T-helper 9 cell (primary cell): ENCODE measurements at regions not wholly inside any gene's neighbourhood (a gene's known extent, or its start where the extent isn't known, plus 50 kb on each side); places are given as distances from the start of the nearest gene placed in this dataset.
"Not testable (repeated sequence)": the region's sequence is repeated elsewhere in the genome, so short reads cannot be mapped to it uniquely, and the experiment has no call there.

Source experiments
- DNase-seq: peaks from one replicate; pipeline ENCODE4 v3.0.0-alpha.2; 2020

GRCh38 chr1:65020774-65021173 is 54.4 kb upstream of the JAK1 start:
- DNase-seq: no peak

DNA sequence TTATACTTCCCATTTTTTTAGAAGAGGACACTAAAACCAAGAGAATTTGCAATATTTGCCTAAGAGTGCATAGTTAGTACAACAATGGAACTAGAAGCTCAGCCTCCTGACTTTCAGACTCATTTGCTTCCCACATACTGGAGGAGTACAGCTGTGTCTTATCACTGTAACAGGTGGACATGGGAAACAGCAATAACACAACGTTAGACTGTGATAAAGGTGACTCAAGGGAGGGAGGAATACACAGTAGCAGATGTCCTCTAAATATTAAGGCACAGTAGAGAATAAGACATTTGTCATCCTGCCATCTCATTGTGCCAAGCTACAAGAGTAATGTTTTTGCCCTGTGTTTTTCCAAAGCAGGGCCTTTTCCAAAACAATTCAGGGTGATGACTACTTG is 55.4 kb upstream of the JAK1 start:
- no peak for DNase-seq

GRCh38 chr1:65022216-65022615 is 55.9 kb upstream of the JAK1 start:
- DNase-seq: no peak

- no peak for DNase-seq
These were observed 59.4 kb upstream of the JAK1 start for GRCh38 chr1:65025794-65026193.

DNA sequence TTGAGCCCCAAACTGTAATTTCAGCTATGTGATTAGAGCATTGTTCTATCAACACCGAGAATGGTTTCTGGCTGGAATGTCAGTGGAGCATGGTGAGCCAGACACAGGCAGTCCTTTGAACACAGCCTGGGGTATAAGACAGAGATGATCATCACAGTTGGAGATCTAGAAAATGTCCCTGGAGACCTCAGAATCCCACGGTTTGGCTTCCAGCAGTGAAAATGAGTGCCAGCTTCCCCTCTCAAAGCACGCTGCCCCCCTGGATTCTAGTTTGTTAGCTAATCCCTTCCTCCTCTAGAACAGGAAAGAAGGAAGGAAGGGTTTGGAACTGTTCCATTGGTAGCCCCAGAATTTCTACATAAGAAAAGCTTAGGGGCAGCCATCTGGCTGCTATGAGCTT is 59.9 kb upstream of the JAK1 start:
- DNase-seq: no peak

DNA sequence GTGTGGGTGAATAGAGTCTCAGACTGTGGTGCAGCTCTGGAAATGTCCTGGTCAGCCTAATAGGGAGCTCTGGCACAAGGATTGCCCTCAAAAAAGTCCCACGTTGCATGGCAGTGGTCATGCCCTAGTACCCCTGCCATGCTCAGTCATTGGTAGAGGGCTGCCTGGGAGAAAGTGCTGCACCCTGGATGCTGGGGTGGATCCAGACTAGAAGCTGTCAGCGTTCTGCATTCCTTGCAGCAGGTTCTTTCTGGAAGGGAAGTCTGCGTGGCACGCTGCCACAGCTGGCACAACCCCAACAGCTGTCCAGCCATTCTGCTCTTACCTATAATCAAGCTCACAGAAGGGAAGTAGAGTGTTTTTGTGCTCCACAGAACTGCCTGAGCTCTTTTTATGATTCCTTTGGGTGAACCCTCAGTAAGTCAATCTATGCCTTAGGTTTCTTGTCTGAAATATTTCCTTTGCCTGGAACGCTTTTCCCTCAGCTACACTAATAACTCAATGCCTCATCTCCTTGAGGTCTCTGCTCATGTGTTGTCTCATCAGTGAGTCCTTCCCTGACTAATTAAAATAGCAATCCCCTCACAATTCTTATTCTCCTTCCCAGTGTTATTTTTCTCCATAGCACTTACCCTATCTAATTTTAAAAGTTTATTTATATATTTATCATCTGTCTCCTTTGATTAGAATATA is 61.5 kb upstream of the JAK1 start:
- DNase-seq: no peak

DNA sequence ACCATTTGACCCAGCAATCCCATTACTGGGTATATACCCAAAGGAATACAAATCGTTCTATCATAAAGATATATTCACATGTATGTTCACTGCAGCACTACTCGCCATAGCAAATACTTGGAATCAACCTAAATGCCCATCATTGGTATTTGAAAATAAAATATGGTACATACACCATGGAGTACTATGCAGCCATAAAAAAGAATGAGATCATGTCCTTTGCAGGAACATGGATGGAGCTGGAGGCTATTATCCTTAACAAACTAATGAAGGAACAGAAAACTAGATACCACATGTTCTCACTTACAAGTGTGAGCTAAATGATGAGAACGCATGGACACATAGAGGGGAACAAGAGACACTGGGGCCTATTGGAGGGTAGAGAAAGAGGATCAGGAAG is 63.1 kb upstream of the JAK1 start:
- DNase-seq: not testable (repeated sequence)

GRCh38 chr1:65034879-65035278 is 68.5 kb upstream of the JAK1 start:
- DNase-seq: not testable (repeated sequence)

- no peak for DNase-seq
These were observed 70.3 kb upstream of the JAK1 start for GRCh38 chr1:65036570-65037051.

- DNase-seq: no peak
These were observed 72.7 kb upstream of the JAK1 start for GRCh38 chr1:65039066-65039465.

GRCh38 chr1:65039508-65039907 is 73.2 kb upstream of the JAK1 start:
- DNase-seq: no peak

GRCh38 chr1:65042467-65042866 is 76.1 kb upstream of the JAK1 start:
- no peak for DNase-seq

GRCh38 chr1:65044411-65044810 is 78.1 kb upstream of the JAK1 start:
- DNase-seq: no peak

DNA sequence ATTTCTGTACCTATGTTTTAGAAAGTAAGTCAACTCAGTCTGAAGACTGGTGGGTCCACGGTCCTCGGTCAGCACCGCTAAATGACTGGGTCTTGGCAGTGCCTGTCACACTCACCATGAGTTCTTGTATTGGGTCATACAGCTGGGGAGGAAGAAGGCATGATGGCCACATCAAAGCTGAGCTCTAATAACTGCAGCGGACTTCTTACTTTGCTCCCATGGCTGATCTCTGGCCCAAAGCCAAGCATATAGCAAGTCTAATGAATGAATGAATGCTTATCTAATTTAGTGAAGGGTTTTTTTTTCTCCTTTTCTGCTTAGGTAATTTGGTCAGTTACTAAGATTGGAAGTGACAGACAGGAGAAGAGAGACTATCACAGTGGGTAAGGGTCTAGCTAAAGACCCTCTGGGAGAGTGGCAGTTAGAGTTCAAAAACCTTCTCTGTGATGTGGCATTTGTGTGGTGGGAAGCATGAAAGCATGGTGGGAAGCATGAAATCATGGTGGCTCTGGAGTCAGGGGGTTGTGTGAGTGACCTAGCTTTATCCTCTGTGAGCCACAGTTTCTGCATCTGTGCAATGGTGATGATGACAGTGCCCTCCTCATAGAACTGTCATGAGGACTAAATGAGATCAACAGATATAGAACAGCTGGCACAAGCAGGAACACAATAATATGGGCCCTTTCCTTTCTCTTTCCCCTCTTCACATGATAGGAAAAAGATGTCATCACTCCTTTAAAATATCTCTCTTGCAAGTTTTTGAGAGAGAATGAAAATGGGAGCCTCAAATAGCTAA is 78.9 kb upstream of the JAK1 start:
- DNase-seq: no peak

GRCh38 chr1:65048335-65048734 is 82.0 kb upstream of the JAK1 start:
- DNase-seq: no peak

GRCh38 chr1:65049941-65050713 is 83.8 kb upstream of the JAK1 start:
- no peak for DNase-seq

GRCh38 chr1:65050735-65051134 is 84.4 kb upstream of the JAK1 start:
- no peak for DNase-seq

DNA sequence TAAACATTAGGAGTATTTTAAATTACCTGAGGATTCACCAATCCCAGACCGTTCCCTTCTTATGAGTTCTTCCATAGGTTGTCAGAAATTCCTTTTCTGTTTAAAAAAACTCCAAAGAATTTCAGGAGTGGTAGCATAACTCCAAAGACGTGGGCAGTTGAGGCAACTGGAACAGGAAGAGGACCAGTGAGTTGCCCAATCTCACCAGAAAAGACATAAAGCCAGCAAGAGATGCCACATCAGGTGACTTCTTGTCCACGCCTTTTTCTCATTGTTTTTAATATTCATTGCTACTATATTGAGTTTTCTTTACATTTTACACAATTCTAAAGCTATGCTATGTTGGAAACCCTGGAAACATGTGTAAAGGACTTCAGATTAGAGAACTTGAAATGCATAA is 88.1 kb upstream of the JAK1 start:
- DNase-seq: no peak

GRCh38 chr1:65055747-65056146 is 89.4 kb upstream of the JAK1 start:
- no peak for DNase-seq

DNA sequence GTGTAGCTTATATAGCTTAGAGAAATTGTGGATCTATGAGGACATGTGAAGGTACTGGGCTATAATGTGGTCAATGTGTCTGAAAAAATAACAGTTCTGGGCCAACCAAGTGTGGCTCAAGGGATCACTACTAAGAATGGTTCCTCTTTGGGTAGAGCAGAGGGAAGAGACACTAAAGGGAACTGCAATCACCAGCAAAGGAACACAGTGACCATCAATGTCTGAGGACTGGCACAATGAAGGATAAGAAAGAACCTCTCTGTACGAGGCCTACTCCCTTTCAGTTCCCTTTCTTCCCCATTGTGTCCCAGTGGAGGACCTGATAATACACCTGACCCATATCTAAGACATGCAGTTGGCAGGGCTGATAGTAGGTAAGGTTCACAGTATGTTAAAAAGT is 89.9 kb upstream of the JAK1 start:
- no peak for DNase-seq

DNA sequence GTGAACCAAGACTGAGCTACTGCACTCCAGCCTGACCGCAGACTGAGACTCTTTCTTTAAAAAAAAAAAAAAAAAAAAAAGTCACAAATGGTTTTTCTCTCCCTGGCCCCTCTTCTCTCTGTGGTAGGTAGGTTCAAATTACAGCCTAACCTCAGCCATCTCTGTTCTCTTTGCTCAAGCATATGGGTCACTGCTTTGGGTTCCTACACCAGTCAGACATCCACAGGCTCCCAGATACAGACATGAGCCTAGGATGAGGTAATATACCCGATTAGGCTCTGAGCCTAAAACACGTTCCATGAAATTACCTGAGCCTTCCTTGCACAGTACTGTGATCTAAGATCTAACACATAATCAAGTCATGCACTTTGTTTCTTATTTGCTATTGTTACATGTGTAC is 90.5 kb upstream of the JAK1 start:
- no peak for DNase-seq

GRCh38 chr1:65059930-65060538 is 88.0 kb upstream of the AK4 start:
- no peak for DNase-seq

DNA sequence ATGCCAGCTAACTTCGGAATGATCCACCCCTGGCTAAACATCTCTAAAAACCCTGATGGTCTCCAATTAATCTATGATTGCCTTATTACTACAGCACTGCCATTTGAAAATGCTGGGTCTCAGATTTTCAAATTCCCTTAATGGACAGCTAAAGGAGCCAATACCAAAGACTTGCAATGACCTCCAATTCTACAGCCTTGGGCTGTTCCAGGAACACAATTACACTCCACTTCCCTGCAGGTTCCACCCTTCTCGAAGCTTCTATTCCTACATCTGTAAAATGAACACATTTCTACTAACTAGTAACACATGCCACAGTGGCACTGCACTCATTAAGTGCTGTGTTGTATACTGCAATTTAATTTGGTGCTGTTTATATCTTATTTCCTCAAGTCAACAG is 85.7 kb upstream of the AK4 start:
- DNase-seq: no peak
